Stimulated activated CD8-positive, alpha-beta memory T cell treated with anti-CD3 and anti-CD28 coated beads, Interleukin-15, amount 100 ng/mL, for 24 hours (primary cell): ENCODE measurements at regions not wholly inside any gene's neighbourhood (a gene's known extent, or its start where the extent isn't known, plus 50 kb on each side); places are given as distances from the start of the nearest gene placed in this dataset.
"Not testable (repeated sequence)": the region's sequence is repeated elsewhere in the genome, so short reads cannot be mapped to it uniquely, and the experiment has no call there.

Experiments used
- DNase-seq: peaks from one replicate; pipeline ENCODE4 v3.0.0-alpha.2; 2020; ENCODE audit warnings: low read depth

DNA sequence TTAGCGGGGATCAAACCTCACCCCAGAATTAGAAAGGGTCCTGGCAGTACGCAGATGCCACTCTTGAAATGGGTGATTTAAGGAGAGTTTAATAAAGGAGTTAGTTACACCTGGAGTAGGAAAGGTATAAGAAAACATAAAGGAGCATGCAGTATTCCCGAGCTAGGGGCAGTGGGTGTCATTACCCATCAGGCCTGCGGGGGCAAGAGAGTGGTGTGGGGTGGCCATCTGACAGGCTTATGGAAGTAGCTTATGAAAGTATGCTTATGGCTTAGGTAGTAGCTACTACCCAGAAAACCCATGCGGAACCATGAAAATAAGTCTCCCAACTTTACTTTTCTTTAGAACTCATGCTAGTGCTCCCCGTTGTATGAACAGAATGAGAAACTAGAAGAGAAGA lies 568.9 kb upstream of the ACVR2A start:
- no peak for DNase-seq

DNA sequence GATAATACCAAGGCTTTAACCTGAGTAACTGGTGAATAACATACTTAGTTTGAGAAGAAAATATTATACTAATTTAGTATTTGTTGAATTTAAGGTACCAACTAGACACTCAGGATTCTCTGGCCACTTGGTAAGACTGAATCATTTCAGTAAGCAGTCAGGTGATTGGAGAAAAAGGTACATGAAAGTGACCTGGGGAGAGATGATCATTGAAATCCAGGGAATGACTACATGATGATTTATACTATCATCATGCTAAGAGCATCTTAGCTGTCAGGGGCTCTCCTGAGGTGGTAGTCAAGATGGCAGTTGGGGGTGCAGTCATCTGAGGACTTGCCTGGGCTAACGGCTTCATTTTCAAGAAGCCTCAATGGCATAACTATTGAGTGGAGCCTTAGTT lies 571.2 kb upstream of the ACVR2A start:
- DNase-seq, result no peak

GRCh38 chr2:147273106-147273505 lies 571.7 kb upstream of the ACVR2A start:
- DNase-seq, result no peak

GRCh38 chr2:147269581-147269980 lies 575.2 kb upstream of the ACVR2A start:
- DNase-seq, result not testable (repeated sequence)

- DNase-seq, result no peak
These were observed 584.6 kb upstream of the ACVR2A start for GRCh38 chr2:147260241-147260640.

GRCh38 chr2:147255812-147256211 lies 589.0 kb upstream of the ACVR2A start:
- DNase-seq, result no peak

DNA sequence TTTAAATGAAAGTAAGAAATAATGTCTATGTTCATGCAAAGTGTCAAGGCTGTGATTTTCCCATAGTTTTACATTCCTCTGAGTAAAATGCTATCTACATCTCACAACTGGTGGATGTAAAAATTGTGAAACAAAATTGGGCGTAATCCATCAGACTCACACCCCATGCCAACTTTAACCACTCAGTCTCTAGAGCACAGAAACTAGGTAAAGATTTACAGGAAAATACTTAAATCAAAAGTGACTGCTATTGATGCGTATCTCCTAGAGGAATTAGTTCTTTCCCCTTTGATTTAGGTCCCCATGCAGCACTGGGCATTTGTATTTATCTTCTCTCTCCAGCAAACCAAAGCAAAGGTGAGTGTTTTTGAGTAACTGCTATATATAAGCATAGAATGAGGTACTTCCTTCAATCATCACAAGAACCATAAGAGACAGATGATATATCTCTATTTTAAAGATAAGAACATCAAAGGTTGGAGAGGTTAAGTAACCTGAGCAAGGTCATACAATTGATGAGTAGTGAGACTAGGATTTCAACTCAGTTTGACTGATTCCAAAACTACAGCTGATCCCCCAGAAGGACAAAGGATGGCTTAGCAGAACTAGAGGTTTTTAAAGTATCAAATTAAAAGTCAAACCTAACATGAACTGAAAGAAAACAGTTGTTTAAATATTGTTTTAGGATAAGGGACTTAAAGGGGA lies 594.0 kb upstream of the ACVR2A start:
- DNase-seq, result no peak

DNA sequence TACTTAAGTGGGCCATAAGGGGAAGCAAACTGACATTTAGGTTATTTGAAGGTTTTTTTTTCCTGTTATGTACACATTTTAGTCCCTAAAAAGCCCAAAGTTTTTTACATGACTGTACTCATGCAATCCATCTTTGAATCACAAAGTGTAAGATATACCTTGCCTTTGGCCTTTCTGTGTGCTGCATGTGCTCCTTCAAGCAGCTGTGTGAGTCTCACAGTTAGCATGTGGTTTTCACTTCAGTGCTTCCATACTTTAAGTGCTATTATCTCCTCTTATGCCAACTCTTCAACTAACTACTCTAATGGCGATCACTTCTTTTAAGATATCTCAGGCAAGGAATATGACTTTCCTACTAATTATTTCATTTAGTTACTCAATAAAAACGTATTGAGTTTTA lies 597.1 kb upstream of the ACVR2A start:
- no peak for DNase-seq

GRCh38 chr2:147242445-147242844 lies 602.4 kb upstream of the ACVR2A start:
- no peak for DNase-seq

DNA sequence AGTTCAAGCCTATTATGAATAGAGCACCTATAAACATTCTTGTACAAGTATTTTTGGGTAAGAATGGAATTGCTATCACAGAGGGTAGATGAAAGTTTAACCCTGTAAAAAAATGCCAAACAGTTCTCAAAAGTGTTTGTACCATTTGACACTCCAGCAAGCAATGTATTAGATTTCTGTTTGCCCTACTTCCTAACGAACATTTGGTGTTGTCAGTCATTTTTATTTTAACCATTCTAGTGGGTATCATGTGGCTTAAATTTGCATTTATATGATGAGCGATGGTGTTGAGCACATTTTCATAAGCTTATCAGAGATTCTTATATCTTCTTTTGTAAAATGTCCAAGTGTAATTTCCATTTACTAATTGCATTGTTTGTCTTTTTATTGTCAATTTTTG lies 608.2 kb upstream of the ACVR2A start:
- DNase-seq, result no peak

DNA sequence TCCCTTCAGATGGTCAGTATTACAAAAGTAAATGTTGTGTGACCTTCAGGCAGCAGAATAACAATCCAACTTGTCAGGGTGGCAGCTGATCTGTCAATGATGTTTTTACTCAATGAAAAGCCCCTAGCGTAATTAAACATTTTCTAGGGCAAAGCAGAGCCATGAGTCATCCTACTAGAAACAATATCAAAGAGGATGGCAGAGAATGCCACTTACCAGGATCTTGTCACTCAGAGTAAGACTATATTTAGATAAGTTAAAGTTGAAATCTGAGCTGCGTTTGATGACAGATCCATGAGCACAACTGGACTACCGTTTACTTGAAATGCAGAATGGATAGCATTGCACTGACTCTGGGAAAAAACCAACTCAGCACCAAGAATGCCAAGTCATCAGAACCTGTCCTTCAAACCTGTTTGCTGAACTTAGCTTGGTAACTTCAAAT lies 612.6 kb upstream of the ACVR2A start:
- DNase-seq, result no peak

GRCh38 chr2:147231607-147232006 lies 613.2 kb upstream of the ACVR2A start:
- DNase-seq, result no peak

DNA sequence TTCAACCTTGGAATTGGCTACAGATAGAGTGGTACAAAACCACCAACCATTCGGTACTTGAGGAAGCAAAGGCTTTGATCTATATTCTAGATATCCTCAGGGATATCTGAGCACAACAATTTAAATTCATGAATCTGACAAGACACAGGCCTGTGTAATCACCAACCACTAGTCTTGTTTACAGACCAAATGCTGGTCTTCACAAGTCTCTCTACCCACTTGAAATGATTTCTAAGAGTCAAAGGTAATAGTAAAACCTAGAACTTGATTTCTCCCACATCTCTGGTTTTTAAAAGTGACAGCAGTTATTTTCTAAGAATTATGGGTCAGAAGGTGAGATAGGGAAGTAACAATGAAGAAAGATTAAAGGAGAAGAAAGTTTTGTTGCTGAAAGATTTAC lies 613.7 kb upstream of the ACVR2A start:
- no peak for DNase-seq

DNA sequence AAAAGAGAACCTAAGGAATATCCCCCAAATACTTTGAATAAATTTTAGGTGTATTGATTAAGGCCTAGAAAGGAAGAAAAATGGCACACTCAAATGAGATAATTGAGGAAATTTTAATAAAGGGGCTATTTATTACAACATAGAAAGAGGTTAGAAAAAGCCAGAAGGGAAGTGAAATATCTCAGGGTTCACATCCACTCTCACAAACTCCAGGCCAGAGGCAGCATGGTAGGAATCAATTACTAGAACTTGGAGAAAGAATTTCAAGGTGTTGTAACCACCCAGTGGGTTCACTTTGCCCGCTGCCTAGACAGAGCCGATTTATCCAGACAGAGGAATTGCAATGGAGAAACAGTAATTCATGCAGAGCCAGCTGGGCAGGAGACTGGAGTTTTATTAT lies 617.5 kb upstream of the ACVR2A start:
- DNase-seq, result no peak

DNA sequence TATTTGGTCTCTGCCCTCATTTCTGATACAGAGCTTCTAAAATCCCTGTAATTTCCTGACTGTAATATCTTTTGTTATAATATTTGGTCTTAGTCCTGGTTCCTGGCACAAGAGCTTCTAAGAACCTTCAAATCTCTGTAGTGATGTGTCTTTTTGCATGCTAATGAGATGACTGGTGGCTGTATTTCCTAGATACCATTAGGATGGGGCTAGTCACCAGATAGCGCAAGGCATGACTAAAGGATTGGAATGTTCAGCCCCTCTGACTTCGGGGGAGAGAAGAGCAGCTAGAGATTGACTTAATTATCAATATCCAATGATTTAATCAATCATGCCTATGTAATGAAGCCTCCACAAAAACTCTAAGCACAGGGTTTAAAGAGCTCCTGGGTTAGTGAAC lies 620.8 kb upstream of the ACVR2A start:
- no peak for DNase-seq

DNA sequence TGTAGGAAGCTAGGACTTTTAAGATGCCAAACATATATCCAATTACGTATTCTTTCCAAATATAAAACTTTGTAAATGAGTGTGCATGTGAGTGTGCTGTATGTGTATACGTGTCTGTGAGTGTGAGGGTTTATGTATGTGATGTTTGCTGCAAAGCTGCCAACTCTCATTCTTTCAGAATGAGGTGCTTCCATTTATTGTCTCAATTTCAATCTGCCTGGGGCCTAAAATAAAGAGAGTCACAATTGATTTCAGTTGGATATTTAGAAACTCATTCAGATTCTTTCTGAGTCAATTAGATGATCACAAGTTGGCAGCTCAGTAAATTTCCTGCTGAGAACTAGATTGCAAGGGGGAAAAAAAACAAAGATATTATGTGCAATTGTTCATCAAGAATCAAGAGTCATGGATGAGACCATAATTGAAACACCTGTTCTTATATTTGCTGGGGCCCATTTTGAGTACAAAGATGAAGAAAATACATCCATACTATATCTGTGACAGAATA lies 621.2 kb upstream of the ACVR2A start:
- DNase-seq, result no peak

GRCh38 chr2:147223119-147223518 lies 621.7 kb upstream of the ACVR2A start:
- no peak for DNase-seq

DNA sequence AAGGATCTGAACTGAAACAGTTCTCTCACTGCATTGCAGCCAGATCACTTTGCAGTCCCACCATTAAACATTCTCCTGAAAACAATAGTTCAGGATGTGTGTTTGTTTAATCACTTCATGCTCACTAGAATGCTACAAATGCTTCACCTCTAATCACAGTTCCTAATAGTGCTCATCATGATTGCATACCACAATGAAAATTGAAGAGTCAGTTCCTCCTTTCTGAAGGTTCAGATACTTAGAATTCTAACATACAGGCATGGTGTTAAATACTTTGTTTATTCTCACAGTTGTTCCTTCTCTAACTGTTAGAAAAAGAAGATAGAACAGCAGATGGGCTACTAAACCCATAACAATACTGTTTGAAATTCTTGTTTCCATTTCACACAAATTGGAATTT lies 622.3 kb upstream of the ACVR2A start:
- no peak for DNase-seq

- no peak for DNase-seq
These were observed 629.9 kb upstream of the ACVR2A start for GRCh38 chr2:147214914-147215313.

DNA sequence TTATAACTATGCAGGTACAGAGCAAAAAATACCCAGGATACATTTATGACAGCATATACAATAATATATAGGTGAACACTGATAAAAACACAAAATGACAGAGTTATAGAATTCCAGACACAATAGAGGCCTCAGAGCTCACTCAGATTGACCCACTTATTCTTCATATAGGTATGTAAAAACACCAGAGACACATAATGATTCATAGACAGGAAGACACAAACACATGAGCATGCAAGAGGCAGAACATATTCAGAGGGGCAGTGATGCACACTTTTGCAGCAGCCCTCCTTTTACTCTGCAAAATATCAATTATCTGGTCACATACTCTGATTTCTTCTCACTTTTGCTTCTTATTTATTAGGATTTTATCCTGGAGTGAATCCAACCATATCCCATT lies 633.3 kb upstream of the ACVR2A start:
- no peak for DNase-seq

DNA sequence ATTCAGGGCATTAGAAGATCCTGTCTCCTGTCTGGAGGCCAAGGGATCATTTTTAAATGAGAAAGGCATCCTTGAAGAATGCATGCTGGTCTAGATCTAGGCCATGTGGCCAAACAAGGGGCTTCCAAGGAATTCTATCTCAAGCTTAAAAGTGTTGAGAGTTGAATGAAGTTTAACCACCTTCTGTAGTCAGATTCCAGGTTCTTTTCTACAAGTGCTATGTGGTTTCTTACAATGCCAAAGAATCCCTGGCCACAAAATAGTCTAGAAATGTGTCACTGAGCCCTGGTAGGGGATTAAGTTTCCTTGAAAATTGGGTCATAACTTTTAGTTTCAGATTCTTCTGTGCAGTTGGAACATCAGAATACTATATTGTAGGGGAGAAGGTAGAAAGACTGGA lies 640.7 kb upstream of the ACVR2A start:
- no peak for DNase-seq

DNA sequence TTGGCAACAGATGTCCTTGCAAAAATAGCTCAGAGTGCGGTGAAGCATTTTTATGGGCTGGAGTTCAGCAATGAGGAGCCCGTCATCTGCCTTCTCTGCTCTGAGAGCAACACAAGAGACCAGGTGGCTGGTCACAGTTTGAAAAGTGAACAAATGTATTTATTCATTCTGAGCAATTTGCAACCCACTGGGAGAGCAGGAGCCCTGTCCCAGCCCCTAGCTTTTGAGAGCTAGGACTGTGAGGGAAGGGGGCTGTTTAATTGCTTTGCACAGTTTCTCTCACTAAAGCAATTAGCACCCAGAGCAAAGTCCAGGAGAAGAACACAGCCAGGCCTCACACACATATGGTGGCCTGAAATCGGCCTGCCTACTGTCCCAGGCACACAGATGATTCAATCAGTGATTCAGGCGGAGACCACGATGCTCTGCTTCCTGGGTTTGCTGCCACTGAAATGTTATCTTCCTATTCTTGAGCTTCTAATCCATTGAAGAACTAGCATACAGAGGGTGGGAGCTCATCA lies 646.1 kb upstream of the ACVR2A start:
- no peak for DNase-seq

GRCh38 chr2:147197754-147198483 lies 646.9 kb upstream of the ACVR2A start:
- no peak for DNase-seq
